ENCODE measurements at regions not wholly inside any gene's neighbourhood (a gene's known extent, or its start where the extent isn't known, plus 50 kb on each side); places are given as distances from the start of the nearest gene placed in this dataset.

DNA sequence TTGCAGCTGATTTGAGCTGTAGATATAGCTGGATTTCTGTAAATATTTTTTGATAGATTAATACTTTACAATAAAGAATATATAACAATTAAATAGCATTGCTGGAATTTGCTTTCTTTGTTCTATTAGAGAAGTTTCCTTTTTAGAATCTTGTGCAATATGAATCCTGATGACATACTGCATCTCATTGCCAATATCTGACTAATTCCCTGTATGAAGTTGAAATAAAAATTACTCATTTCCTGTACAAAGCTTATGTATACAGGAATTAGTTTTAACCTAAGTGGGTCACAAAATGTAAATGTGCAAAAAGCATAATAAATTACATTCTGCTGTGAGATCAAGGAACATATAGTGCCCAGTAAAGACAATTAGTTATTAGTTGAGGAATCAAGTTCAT is 72.8 kb upstream of the TMEFF2 start:
- TF ChIP-seq ELF1 (IDR thresholded peaks at IDR 0.05; ENCODE audit: borderline replicate concordance, low read depth), result no peak
- TF ChIP-seq, protein P1, sequence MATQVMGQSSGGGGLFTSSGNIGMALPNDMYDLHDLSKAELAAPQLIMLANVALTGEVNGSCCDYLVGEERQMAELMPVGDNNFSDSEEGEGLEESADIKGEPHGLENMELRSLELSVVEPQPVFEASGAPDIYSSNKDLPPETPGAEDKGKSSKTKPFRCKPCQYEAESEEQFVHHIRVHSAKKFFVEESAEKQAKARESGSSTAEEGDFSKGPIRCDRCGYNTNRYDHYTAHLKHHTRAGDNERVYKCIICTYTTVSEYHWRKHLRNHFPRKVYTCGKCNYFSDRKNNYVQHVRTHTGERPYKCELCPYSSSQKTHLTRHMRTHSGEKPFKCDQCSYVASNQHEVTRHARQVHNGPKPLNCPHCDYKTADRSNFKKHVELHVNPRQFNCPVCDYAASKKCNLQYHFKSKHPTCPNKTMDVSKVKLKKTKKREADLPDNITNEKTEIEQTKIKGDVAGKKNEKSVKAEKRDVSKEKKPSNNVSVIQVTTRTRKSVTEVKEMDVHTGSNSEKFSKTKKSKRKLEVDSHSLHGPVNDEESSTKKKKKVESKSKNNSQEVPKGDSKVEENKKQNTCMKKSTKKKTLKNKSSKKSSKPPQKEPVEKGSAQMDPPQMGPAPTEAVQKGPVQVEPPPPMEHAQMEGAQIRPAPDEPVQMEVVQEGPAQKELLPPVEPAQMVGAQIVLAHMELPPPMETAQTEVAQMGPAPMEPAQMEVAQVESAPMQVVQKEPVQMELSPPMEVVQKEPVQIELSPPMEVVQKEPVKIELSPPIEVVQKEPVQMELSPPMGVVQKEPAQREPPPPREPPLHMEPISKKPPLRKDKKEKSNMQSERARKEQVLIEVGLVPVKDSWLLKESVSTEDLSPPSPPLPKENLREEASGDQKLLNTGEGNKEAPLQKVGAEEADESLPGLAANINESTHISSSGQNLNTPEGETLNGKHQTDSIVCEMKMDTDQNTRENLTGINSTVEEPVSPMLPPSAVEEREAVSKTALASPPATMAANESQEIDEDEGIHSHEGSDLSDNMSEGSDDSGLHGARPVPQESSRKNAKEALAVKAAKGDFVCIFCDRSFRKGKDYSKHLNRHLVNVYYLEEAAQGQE (IDR thresholded peaks at IDR 0.05; ENCODE audit: low read depth), result no peak
- TF ChIP-seq, protein P2, sequence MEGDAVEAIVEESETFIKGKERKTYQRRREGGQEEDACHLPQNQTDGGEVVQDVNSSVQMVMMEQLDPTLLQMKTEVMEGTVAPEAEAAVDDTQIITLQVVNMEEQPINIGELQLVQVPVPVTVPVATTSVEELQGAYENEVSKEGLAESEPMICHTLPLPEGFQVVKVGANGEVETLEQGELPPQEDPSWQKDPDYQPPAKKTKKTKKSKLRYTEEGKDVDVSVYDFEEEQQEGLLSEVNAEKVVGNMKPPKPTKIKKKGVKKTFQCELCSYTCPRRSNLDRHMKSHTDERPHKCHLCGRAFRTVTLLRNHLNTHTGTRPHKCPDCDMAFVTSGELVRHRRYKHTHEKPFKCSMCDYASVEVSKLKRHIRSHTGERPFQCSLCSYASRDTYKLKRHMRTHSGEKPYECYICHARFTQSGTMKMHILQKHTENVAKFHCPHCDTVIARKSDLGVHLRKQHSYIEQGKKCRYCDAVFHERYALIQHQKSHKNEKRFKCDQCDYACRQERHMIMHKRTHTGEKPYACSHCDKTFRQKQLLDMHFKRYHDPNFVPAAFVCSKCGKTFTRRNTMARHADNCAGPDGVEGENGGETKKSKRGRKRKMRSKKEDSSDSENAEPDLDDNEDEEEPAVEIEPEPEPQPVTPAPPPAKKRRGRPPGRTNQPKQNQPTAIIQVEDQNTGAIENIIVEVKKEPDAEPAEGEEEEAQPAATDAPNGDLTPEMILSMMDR (IDR thresholded peaks at IDR 0.05 in 2 of 3, conservative IDR thresholded peaks at IDR 0.05 in 1 of 3; ENCODE audit: borderline replicate concordance in 1 of 3, insufficient read depth in 1 of 3, low read depth in 2 of 3, low read length in 2 of 3), result no peak
- no peak for TF ChIP-seq YY1 (IDR thresholded peaks at IDR 0.05; ENCODE audit: extremely low read depth, insufficient replicate concordance, low read depth, low read length)
- TF ChIP-seq, protein P3, sequence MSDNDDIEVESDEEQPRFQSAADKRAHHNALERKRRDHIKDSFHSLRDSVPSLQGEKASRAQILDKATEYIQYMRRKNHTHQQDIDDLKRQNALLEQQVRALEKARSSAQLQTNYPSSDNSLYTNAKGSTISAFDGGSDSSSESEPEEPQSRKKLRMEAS (IDR thresholded peaks at IDR 0.05), result no peak

Measured in HCT116 (cell line).